ENCODE measurements at regions not wholly inside any gene's neighbourhood (a gene's known extent, or its start where the extent isn't known, plus 50 kb on each side); places are given as distances from the start of the nearest gene placed in this dataset.

- TF ChIP-seq CTCF (IDR thresholded peaks at IDR 0.05; ENCODE audit: low read depth, low read length, poor library complexity, severe bottlenecking) (no peak), EZH2phosphoT487 (IDR thresholded peaks at IDR 0.05; ENCODE audit: borderline replicate concordance, low read length) (no peak)
Measured at GRCh38 chr11:106398502-106399075, 321.1 kb downstream of the AASDHPPT start.
